ENCODE measurements at regions not wholly inside any gene's neighbourhood (a gene's known extent, or its start where the extent isn't known, plus 50 kb on each side); places are given as distances from the start of the nearest gene placed in this dataset.

DNA sequence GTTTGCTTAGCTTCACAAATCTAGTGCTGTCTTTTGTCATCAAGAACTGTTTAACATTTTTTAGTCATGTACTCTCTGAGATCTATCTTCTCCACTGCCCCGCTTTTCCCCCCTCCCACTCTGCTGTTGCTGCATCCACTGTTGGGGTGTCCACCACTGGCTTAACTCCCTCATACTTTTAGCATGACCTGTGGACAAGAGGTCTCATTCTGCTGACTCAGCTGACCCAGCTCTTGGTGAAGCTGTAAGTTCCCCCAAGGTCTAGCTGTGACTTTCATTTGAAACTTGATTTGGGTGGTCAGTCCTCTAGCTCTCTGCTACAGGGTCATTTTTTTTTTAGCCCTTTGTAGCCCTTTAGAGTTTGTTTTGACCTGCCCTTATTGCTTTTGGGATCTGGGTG, 427.2 kb downstream of the PLCL1 start:
- Mint-ChIP-seq H3K27me3 (ENCODE audit: insufficient read depth) (no peaks in the 10 kb centered on the region), H3K4me1 (peaks cover 14% of the 10 kb centered on the region), H3K36me3 (ENCODE audit: low read depth) (no peaks in the 10 kb centered on the region), H3K4me3 (no peak overlapping the region), H3K9me3 (no peaks in the 10 kb centered on the region), H3K27ac (no peak overlapping the region)
- Histone ChIP-seq H3K27me3 (ENCODE audit: control insufficient read depth, insufficient read depth, low read length, poor library complexity, severe bottlenecking) (no peaks in the 10 kb centered on the region), H3K4me3 (ENCODE audit: low read length) (no peak overlapping the region), H3K27ac (ENCODE audit: low read depth, low read length) (peak overlapping the region; percentile 39), H3K9ac (ENCODE audit: extremely low read depth, low read length, poor library complexity, severe bottlenecking) (no peak overlapping the region), H3K4me1 (ENCODE audit: control insufficient read depth, insufficient read depth, low read length) (peaks cover 6% of the 10 kb centered on the region), H3K36me3 (ENCODE audit: control insufficient read depth, insufficient read depth, low read length) (no peaks in the 10 kb centered on the region), H3K9me3 (ENCODE audit: control insufficient read depth, low read length) (no peaks in the 10 kb centered on the region)
- TF ChIP-seq, protein P1, sequence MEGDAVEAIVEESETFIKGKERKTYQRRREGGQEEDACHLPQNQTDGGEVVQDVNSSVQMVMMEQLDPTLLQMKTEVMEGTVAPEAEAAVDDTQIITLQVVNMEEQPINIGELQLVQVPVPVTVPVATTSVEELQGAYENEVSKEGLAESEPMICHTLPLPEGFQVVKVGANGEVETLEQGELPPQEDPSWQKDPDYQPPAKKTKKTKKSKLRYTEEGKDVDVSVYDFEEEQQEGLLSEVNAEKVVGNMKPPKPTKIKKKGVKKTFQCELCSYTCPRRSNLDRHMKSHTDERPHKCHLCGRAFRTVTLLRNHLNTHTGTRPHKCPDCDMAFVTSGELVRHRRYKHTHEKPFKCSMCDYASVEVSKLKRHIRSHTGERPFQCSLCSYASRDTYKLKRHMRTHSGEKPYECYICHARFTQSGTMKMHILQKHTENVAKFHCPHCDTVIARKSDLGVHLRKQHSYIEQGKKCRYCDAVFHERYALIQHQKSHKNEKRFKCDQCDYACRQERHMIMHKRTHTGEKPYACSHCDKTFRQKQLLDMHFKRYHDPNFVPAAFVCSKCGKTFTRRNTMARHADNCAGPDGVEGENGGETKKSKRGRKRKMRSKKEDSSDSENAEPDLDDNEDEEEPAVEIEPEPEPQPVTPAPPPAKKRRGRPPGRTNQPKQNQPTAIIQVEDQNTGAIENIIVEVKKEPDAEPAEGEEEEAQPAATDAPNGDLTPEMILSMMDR (conservative IDR thresholded peaks at IDR 0.05), result no peak
- WGBS, 2 experiments (ENCODE audit: insufficient coverage in 1 of 2, insufficient read length in 1 of 2), result 93 to 100% methylated on average over 1 of the region's 1 CpG
- DNase-seq, result peak; percentile 52

DNA sequence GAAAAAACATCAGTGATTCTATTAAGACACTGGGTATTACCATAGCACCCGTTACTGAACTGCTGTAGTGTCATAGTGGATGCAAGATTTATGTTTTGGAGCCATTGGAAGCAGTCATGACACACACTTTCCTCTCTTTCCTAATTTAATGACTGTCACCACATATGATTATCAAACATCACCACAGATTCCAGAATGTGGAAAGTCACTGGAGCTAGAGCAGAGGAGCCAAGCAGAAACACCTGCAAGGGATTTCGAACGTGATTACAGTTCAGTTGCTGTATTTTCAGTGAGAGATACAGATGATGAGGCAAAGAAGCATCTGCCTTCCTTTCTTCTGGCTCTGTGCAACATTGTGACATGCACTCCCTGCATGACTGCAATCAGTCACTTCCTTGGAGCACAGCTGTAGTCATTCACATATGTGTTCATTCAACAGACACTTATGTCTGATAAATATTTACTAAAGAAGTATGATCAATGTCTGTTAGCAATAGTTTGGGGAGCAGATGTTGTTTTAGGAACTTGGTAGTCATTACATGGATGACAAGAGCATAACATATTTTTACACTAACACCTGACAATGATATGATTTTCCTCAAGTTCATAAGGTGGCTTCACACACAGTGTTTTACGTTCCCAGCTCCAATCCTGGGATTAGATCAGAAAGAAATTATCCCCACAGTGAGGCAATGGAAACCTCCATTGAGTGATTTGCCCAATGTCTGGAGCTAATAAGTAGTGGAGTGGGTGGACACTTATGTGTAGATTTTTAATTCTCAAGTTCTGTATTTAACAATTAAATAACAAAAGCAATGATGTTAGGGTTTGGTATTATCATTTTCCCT, 416.6 kb downstream of the PLCL1 start:
- DNase-seq, result no peak
- H3K27ac Mint-ChIP-seq, result no peak overlapping the region

DNA sequence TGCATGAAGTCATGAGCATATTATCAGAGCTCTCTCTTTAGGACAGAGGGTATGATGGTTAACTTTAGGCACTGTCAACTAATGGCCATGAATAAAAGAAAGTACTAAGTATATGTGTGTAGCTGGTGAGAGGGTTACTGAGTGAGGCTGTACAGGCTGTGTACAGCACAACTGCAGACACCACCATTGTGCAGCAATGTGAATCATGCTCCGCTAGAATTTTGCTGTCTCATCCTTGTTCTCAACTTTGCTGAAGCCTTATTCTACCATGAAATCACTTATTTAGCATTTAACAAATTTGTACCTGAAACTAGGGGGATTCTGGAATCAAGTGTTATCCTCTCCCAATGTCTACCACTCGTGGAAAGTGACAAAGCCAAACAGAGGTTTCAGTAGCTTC, 414.9 kb downstream of the PLCL1 start:
- H3K9ac ChIP-seq (ENCODE audit: extremely low read depth, low read length, poor library complexity, severe bottlenecking), result no peak overlapping the region
- Mint-ChIP-seq H3K4me3 (no peak overlapping the region), H3K9me3 (no peaks in the 10 kb centered on the region), H3K27ac (no peak overlapping the region), H3K36me3 (ENCODE audit: low read depth) (no peaks in the 10 kb centered on the region), H3K4me1 (no peaks in the 10 kb centered on the region), H3K27me3 (ENCODE audit: insufficient read depth) (no peaks in the 10 kb centered on the region)
- 80 to 100% methylated on average over 1 to 2 of the region's 2 CpGs for WGBS, 2 experiments (ENCODE audit: insufficient coverage in 1 of 2, insufficient read length in 1 of 2)
- H3K9me3 ChIP-seq (ENCODE audit: control insufficient read depth, low read length), result no peaks in the 10 kb centered on the region
- DNase-seq, result no peak
- no peaks in the 10 kb centered on the region for H3K36me3 ChIP-seq (ENCODE audit: control insufficient read depth, insufficient read depth, low read length)
- no peaks in the 10 kb centered on the region for H3K27me3 ChIP-seq (ENCODE audit: control insufficient read depth, insufficient read depth, low read length, poor library complexity, severe bottlenecking)
- no peak overlapping the region for H3K27ac ChIP-seq (ENCODE audit: low read depth, low read length)
- TF ChIP-seq, protein P1 (conservative IDR thresholded peaks at IDR 0.05), result no peak
- H3K4me1 ChIP-seq (ENCODE audit: control insufficient read depth, insufficient read depth, low read length), result no peaks in the 10 kb centered on the region
- H3K4me3 ChIP-seq (ENCODE audit: low read length), result no peak overlapping the region

More for the DNA sequence above, 416.6 kb downstream of the PLCL1 start:
- H3K27me3 ChIP-seq (ENCODE audit: control insufficient read depth, insufficient read depth, low read length, poor library complexity, severe bottlenecking), result no peaks in the 10 kb centered on the region
- Mint-ChIP-seq H3K27me3 (ENCODE audit: insufficient read depth) (no peaks in the 10 kb centered on the region), H3K36me3 (ENCODE audit: low read depth) (no peaks in the 10 kb centered on the region), H3K4me1 (no peaks in the 10 kb centered on the region), H3K9me3 (no peaks in the 10 kb centered on the region), H3K4me3 (no peak overlapping the region)
- no peak overlapping the region for H3K27ac ChIP-seq (ENCODE audit: low read depth, low read length)
- H3K4me1 ChIP-seq (ENCODE audit: control insufficient read depth, insufficient read depth, low read length), result no peaks in the 10 kb centered on the region
- TF ChIP-seq, protein P1 (conservative IDR thresholded peaks at IDR 0.05), result no peak
- no peaks in the 10 kb centered on the region for H3K36me3 ChIP-seq (ENCODE audit: control insufficient read depth, insufficient read depth, low read length)
- no peaks in the 10 kb centered on the region for H3K9me3 ChIP-seq (ENCODE audit: control insufficient read depth, low read length)
- H3K4me3 ChIP-seq (ENCODE audit: low read length), result no peak overlapping the region
- H3K9ac ChIP-seq (ENCODE audit: extremely low read depth, low read length, poor library complexity, severe bottlenecking), result no peak overlapping the region
- WGBS, 2 experiments (ENCODE audit: insufficient coverage in 1 of 2, insufficient read length in 1 of 2), result 86% methylated on average over 4 of the region's 4 CpGs; no CpG with 5 or more reads in 1 of the 2 experiments

Measured in endodermal cell (in vitro differentiated cells).